Tibial nerve (tissue), 4 donors: ENCODE measurements at regions not wholly inside any gene's neighbourhood (a gene's known extent, or its start where the extent isn't known, plus 50 kb on each side); places are given as distances from the start of the nearest gene placed in this dataset.

Experiments
- DNase-seq, 2 donors: peaks; one replicate each; pipeline ENCODE4 v3.0.0-alpha.2; 2019; ENCODE audit warnings: low spot score in 2 of 2
- H3K27ac ChIP-seq, 4 donors: fragments of 200-600 bp; sonication (generic) in 3 of 4; one replicate each; pipeline ENCODE4 v1.5.1; 2017 to 2019; ENCODE audit warnings: mild to moderate bottlenecking in 1 of 4
- H3K27me3 ChIP-seq, 2 donors: fragments of 200-600 bp; sonication (generic) in 1 of 2; one replicate each; pipeline versions ENCODE4 v1.5.1 to v1.6.0; 2017 to 2019
- H3K36me3 ChIP-seq, 3 donors: fragments of 200-600 bp; sonication (generic); one replicate each; pipeline ENCODE4 v1.5.1; 2018 to 2019
- H3K4me1 ChIP-seq, 4 donors: fragments of 200-600 bp; sonication (generic) in 3 of 4; one replicate each; pipeline ENCODE4 v1.5.1; 2017 to 2019
- H3K4me3 ChIP-seq, 4 donors: fragments of 200-600 bp; sonication (generic) in 3 of 4; one replicate each; pipeline ENCODE4 v1.5.1; 2017 to 2019; ENCODE audit warnings: mild to moderate bottlenecking in 1 of 4, moderate library complexity in 1 of 4
- H3K9me3 ChIP-seq, 4 donors: fragments of 200-600 bp; sonication (generic) in 3 of 4; one replicate each; pipeline ENCODE4 v1.5.1; 2017 to 2019
- EP300 ChIP-seq, 2 donors: sonication (generic); formaldehyde crosslinking; IDR thresholded peaks; one replicate each; pipeline ENCODE4 v1.6.1; 2017; ENCODE audit warnings: antibody characterized with exemption in 2 of 2, mild to moderate bottlenecking in 1 of 2
- POLR2A ChIP-seq, 2 donors: fragments of 450-650 bp; IDR thresholded peaks; one replicate each; pipeline ENCODE4 v1.6.1; 2017; ENCODE audit warnings: antibody characterized with exemption in 2 of 2, mild to moderate bottlenecking in 2 of 2, moderate library complexity in 2 of 2
- WGBS, 2 donors: methylation state at CpG; one replicate each; pipeline ENCODE4 v1.1.5; 2018; 5-methylcytosine and 5-hydroxymethylcytosine counted together
- TF ChIP-seq, protein P1 (sequence below), 5 experiments: fragments of 200-600 bp in 3 of 5; fragments of 450-650 bp in 2 of 5; sonication (generic) in 3 of 5; IDR thresholded peaks; one replicate each; pipeline ENCODE4 v1.5.1; 2016 to 2019; ENCODE audit warnings: antibody characterized with exemption in 5 of 5, mild to moderate bottlenecking in 3 of 5, moderate library complexity in 2 of 5

- no peaks in the 10 kb centered on the region for H3K27me3 ChIP-seq
- no peaks in the 10 kb centered on the region for H3K4me1 ChIP-seq
- 84 to 89% methylated on average over 3 of the region's 3 CpGs for WGBS, 2 donors
- H3K36me3 ChIP-seq = no peaks in the 10 kb centered on the region
- no peak overlapping the region for H3K27ac ChIP-seq
- H3K4me3 ChIP-seq = no peak overlapping the region
- TF ChIP-seq EP300 (IDR thresholded peaks at IDR 0.05) (no peak), POLR2A (IDR thresholded peaks at IDR 0.05) (no peak)
- TF ChIP-seq, protein P1, sequence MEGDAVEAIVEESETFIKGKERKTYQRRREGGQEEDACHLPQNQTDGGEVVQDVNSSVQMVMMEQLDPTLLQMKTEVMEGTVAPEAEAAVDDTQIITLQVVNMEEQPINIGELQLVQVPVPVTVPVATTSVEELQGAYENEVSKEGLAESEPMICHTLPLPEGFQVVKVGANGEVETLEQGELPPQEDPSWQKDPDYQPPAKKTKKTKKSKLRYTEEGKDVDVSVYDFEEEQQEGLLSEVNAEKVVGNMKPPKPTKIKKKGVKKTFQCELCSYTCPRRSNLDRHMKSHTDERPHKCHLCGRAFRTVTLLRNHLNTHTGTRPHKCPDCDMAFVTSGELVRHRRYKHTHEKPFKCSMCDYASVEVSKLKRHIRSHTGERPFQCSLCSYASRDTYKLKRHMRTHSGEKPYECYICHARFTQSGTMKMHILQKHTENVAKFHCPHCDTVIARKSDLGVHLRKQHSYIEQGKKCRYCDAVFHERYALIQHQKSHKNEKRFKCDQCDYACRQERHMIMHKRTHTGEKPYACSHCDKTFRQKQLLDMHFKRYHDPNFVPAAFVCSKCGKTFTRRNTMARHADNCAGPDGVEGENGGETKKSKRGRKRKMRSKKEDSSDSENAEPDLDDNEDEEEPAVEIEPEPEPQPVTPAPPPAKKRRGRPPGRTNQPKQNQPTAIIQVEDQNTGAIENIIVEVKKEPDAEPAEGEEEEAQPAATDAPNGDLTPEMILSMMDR (IDR thresholded peaks at IDR 0.05) = no peak
- H3K9me3 ChIP-seq = no peaks in the 10 kb centered on the region
- DNase-seq = no peak
Measured at GRCh38 chr20:11304795-11305194, 612.9 kb upstream of the BTBD3 start.

GRCh38 chr20:11305406-11305805, 612.3 kb upstream of the BTBD3 start:
- DNase-seq = no peak
- no peak for TF ChIP-seq POLR2A (IDR thresholded peaks at IDR 0.05)
- 54 to 69% methylated on average over 2 of the region's 2 CpGs for WGBS, 2 donors
- H3K9me3 ChIP-seq = no peaks in the 10 kb centered on the region
- H3K4me3 ChIP-seq = no peak overlapping the region
- H3K27ac ChIP-seq = no peak overlapping the region
- no peaks in the 10 kb centered on the region for H3K27me3 ChIP-seq
- H3K4me1 ChIP-seq = no peaks in the 10 kb centered on the region
- no peaks in the 10 kb centered on the region for H3K36me3 ChIP-seq

GRCh38 chr20:11311659-11312224, 606.0 kb upstream of the BTBD3 start:
- no peak overlapping the region for H3K4me3 ChIP-seq
- no peaks in the 10 kb centered on the region for H3K27me3 ChIP-seq
- no peaks in the 10 kb centered on the region for H3K9me3 ChIP-seq
- WGBS, 2 donors = 54 to 73% methylated on average over 3 of the region's 3 CpGs
- no peaks in the 10 kb centered on the region for H3K36me3 ChIP-seq
- no peaks in the 10 kb centered on the region for H3K4me1 ChIP-seq
- no peak overlapping the region for H3K27ac ChIP-seq
- TF ChIP-seq POLR2A (IDR thresholded peaks at IDR 0.05) (no peak), EP300 (IDR thresholded peaks at IDR 0.05) (no peak)
- TF ChIP-seq, protein P1 (IDR thresholded peaks at IDR 0.05) = no peak
- no peak for DNase-seq

DNA sequence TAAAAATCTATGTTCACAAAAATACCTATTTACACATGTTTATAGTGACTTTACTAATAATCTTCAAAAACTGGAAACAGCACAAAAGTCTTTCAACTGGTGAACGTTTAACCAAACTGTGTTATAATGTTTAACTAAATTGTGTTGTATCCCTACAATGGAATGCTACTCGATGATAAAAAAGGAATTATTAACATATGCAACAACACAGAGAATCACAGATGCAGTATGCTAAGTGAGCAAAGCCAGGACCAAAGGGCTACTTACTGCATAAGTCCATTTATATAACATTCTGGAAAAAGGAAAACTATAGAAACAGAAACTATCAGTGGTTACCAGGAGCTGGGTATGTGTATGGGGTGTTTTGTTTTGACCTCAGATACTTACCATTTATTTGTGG, 602.2 kb upstream of the BTBD3 start:
- Histone ChIP-seq H3K27ac (no peak overlapping the region), H3K36me3 (no peaks in the 10 kb centered on the region), H3K4me3 (no peak overlapping the region), H3K4me1 (no peaks in the 10 kb centered on the region), H3K27me3 (no peaks in the 10 kb centered on the region), H3K9me3 (peaks cover 0 to 12% (median 0%) of the 10 kb centered on the region in 4 donors)
- no peak for DNase-seq
- no peak for TF ChIP-seq EP300 (IDR thresholded peaks at IDR 0.05)
- no peak for TF ChIP-seq POLR2A (IDR thresholded peaks at IDR 0.05)
- TF ChIP-seq, protein P1 (IDR thresholded peaks at IDR 0.05) = no peak
- WGBS, 2 donors = 73 to 85% methylated on average over 2 of the region's 2 CpGs

- Histone ChIP-seq H3K36me3 (no peaks in the 10 kb centered on the region), H3K27me3 (no peaks in the 10 kb centered on the region), H3K27ac (no peak overlapping the region), H3K9me3 (peaks cover 0 to 15% (median 0%) of the 10 kb centered on the region in 4 donors), H3K4me1 (no peaks in the 10 kb centered on the region), H3K4me3 (no peak overlapping the region)
- TF ChIP-seq POLR2A (IDR thresholded peaks at IDR 0.05) (no peak), EP300 (IDR thresholded peaks at IDR 0.05) (no peak)
- TF ChIP-seq, protein P1 (IDR thresholded peaks at IDR 0.05) = no peak
- no peak for DNase-seq
Measured at GRCh38 chr20:11316244-11316643, 601.4 kb upstream of the BTBD3 start.

DNA sequence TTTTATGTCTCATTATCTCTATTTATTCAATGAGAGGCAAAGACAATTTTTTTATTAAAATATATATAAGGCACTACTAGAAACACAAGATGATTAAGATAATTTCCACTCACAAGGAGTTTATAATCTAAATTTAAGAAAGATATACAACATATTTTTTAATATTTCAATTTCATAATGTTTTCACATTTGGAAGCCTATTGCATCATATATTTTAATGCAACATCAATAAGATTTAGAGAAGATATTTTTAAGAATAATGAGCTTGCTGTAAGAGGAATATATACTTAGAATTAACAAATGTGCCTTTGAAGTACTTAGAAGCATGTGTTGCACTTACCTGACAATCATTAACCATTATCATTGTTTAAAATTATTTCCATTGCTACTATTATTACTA, 597.7 kb upstream of the BTBD3 start:
- H3K36me3 ChIP-seq = no peaks in the 10 kb centered on the region
- DNase-seq = no peak
- TF ChIP-seq, protein P1 (IDR thresholded peaks at IDR 0.05) = no peak
- TF ChIP-seq EP300 (IDR thresholded peaks at IDR 0.05) = no peak
- no peak for TF ChIP-seq POLR2A (IDR thresholded peaks at IDR 0.05)
- no peak overlapping the region for H3K4me3 ChIP-seq
- H3K9me3 ChIP-seq = peaks cover 0 to 31% (median 0%) of the 10 kb centered on the region in 4 donors
- H3K4me1 ChIP-seq = no peaks in the 10 kb centered on the region
- no peak overlapping the region for H3K27ac ChIP-seq
- H3K27me3 ChIP-seq = no peaks in the 10 kb centered on the region
